Epithelial cell of prostate (primary cell): ENCODE measurements at regions not wholly inside any gene's neighbourhood (a gene's known extent, or its start where the extent isn't known, plus 50 kb on each side); places are given as distances from the start of the nearest gene placed in this dataset.

Experiments used
- DNase-seq: peaks from one replicate; pipeline ENCODE4 v3.0.0-alpha.2; 2011; ENCODE audit warnings: low read depth, low spot score
- H3K27ac ChIP-seq: fragments of 450-650 bp; 2 replicates; pipeline ENCODE4 v1.5.1; 2017; ENCODE audit warnings: mild to moderate bottlenecking

DNA sequence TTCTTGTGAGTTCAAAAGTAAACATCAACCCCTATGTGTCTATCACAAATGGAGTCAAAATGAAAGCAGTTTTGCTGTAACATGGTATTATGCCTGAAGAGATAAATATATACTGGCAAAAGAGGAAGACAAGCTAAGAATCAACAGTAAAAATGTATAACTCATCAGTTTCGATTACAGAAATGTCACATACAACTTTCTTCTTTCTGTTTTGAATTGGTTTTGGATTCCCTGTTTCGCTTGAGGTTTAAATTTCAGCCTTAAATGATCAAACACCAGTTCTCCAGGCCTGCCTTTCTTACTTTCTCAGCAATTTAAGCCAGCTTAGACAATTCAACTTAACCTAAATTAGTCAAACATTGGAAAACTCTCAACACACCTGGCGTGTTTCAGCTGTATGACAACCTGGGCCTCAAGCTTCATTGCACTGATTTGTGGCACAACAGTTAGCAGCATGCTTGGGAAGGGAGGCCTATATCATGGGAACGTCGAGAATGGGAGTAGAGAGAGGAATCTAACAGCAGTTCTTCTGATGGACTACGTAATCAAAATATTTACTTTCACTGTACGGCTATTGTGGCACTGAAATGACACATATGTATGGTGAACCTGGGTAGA lies 51.9 kb upstream of the MARCKS start:
- H3K27ac ChIP-seq: no peak overlapping the region
- no peak for DNase-seq

DNA sequence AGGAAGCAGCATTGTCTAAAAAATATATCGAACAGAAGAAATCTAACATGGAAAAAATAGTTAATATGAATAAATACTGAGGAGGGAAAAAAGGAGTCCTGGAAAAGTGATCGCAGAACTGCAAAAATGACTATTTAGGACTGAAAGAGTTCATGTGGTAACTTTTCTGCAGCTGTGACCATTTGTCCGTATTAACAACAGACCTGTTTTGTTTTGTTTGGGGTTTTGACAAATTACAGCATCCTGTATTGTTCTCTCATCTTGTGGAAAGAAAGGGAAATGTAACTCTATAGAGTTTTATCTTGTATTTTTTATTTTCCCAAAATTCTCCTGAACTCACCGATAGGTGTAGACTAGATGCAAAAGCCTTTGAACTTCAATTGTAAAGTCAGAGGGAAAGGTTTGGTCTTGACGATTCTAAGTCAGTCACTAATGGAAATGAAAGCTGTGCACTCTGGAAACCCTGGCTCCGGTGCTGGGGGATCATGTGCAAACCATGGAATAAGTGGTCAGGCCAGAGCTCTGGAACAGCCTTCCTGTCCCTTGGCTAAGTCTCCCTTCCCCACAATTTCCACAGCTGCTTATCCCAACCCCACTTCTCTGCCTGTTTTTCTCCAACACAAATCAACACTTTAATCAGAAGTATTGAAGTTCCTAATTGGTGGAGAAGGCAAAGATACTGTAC lies 51.2 kb upstream of the MARCKS start:
- H3K27ac ChIP-seq: no peak overlapping the region
- no peak for DNase-seq
